Urothelium cell line (cell line): ENCODE measurements at regions not wholly inside any gene's neighbourhood (a gene's known extent, or its start where the extent isn't known, plus 50 kb on each side); places are given as distances from the start of the nearest gene placed in this dataset.

Experiments used
- DNase-seq: peaks from one replicate; pipeline ENCODE4 v3.0.0; 2011; ENCODE audit warnings: low spot score, mixed read lengths
- FAIRE-seq: peaks from 2 replicates; lab custom pipeline; 2011; peaks lifted over from hg19 to GRCh38; lab: Jason Lieb, UNC

- FAIRE-seq (no peak), DNase-seq (peak; percentile 19)
These were observed 207.8 kb downstream of the TTLL2 start for GRCh38 chr6:167532410-167533288.

GRCh38 chr6:167533851-167534250 is 209.0 kb downstream of the TTLL2 start:
- FAIRE-seq (no peak), DNase-seq (no peak)

- no peak for DNase-seq
- FAIRE-seq = no peak
These were observed 212.9 kb downstream of the TTLL2 start for GRCh38 chr6:167537816-167538215.

DNA sequence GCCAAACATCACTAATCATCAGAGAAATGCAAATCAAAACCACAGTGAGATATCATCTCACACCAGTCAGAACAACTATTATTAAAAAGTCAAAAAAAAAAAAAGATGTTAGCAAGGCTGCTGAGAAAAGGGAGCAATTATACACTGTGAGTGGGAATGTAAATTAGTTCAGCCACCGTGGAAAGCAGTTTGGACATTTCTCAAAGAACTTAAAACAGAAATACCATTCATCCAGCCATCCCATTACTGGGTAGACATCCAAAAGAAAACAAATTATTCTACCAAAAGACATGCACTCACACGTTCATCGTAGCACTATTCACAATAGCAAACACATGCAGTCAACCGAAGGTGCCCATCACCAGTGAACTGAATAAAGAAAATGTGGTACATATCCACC is 213.9 kb downstream of the TTLL2 start:
- DNase-seq (no peak), FAIRE-seq (no peak)

GRCh38 chr6:167540796-167541195 is 215.9 kb downstream of the TTLL2 start:
- DNase-seq = no peak
- FAIRE-seq = no peak

DNA sequence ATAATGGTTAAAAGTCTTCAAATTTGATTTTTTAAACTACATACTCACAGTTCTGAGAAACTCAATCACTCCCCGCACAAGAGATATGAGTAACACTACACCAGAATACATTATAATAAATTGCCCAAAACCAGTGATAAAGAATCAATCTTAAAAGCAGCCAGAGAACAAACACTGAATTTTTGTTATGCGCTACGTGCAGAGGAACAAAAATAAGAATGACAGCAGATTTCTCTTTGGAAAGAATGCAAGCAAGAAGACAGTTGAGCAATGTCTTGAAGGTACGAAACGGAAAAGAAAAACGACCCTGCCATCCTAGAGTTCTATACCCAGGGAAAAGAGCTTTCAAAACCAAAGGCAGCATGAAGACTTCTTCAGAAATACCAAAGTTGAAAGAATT is 216.7 kb downstream of the TTLL2 start:
- FAIRE-seq (no peak), DNase-seq (no peak)

- DNase-seq = no peak
- no peak for FAIRE-seq
These were observed 219.0 kb downstream of the TTLL2 start for GRCh38 chr6:167543602-167544497.

GRCh38 chr6:167546611-167547327 is 221.9 kb downstream of the TTLL2 start:
- DNase-seq (no peak), FAIRE-seq (no peak)

DNA sequence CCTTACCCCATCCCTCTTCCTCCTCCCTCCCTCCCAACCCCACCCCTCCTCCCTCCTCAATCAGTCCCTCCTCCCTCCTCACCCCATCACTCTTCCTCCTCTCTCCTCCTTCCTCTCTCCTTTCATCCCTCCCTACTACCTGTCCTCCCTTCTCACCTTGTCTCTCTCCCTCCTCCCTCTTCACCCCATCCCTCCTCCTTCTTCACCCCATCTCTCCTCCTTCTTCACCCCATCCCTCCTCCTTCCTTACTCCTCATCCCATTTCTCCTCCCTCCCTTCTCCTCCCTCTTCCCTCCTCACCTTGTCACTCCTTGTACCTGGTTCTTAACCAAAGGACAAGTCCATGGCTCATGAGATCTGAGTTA is 222.4 kb downstream of the TTLL2 start:
- FAIRE-seq (no peak), DNase-seq (no peak)

GRCh38 chr6:167547751-167548150 is 222.9 kb downstream of the TTLL2 start:
- no peak for FAIRE-seq
- DNase-seq = no peak

DNA sequence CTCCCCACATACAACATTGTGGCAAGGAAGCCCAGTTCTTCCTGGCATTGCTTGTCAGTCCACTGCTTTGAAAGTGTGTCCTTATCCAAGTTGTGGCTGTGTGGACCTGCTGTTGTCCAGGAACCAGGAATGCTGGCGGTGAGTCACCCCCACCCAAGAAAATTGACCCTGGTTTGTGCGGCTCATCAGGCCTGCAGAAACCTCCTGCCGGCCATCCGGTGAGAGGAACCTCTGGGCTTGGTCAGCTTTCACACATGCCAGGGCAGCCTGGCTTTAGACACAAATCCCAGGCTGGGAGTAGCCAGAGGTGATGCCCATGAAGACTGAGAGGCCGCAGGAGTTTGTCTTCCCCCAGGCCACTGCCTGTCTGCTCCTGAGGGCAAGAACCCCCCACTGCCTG is 223.6 kb downstream of the TTLL2 start:
- FAIRE-seq (no peak), DNase-seq (no peak)

DNA sequence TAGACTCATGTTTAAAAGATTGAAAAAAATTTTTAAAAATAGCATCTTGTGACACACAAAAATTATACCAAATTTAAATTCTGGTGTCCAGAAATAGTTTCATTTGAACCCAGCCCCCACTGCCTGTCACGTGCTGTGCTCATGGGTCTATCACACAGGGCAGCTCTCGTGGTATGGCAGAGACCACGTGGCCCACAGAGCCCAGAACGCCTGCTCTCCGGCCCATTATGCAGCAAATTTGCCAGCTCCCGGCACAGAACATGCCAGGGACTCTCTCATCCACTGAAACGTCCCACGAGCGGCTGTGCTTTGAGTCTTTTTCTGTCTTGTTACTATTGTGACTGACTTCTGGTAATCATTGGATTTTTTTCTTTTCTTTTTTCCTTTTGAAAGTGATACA is 224.3 kb downstream of the TTLL2 start:
- no peak for DNase-seq
- FAIRE-seq = no peak

GRCh38 chr6:167550941-167551627 is 226.2 kb downstream of the TTLL2 start:
- no peak for FAIRE-seq
- no peak for DNase-seq

DNA sequence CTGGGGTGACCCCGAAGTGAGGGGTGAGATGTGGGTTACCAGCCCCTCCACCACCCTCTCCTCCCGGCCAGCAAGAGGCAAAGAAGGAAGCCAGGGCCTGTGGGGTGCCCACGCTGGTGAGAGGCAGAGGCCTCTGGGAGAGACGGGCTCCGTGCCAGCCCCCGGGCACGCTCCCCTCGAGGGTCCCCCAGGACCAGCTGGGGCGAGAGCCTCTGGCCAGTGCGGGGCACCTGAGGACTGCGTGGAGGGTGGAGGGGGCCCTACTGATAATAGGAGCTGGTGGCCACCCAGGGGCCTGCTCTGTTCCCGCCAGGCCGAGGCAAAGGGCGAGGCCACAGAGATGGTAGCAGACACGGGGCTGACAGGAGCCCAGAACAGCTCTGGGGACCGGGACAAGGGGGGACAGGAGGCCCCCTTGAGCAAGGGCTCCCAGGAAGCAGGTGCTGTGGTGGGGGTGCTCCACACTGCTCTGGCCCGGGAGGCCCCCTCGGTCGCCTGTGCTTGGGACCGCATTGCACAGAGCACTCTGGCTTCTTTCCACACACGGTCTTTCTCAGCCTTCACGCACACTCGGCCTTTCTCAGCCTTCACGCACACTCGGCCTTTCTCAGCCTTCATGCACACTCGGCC is 226.9 kb downstream of the TTLL2 start:
- DNase-seq = no peak
- no peak for FAIRE-seq

- DNase-seq (no peak), FAIRE-seq (no peak)
These were observed 227.4 kb downstream of the TTLL2 start for GRCh38 chr6:167552258-167552630.

GRCh38 chr6:167552961-167553735 is 228.3 kb downstream of the TTLL2 start:
- no peak for DNase-seq
- no peak for FAIRE-seq

- FAIRE-seq (no peak), DNase-seq (no peak)
These were observed 228.8 kb downstream of the TTLL2 start for GRCh38 chr6:167553736-167554119.

DNA sequence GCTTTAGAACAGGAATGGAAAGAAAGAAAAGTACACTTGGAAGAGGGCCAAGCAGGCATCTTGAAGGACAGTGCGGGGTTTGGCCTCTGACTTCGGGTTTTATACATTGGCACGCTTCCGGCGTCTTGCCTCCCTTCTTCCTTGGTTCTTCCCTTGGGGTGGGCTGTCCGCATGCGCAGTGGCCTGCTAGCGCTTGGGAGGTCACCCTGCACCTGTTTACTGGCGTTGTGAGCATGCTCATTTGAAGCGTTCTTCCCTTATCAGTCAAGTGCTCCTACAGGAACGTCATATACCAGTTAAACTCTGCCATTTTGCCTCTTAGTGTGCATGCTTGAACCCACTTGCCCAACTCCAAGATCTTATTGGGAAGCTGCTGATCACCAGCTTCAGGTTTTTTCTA is 230.0 kb downstream of the TTLL2 start:
- no peak for FAIRE-seq
- DNase-seq = no peak

- FAIRE-seq = no peak
These were observed 230.9 kb downstream of the TTLL2 start for GRCh38 chr6:167555836-167556235.

GRCh38 chr6:167557675-167558074 is 232.8 kb downstream of the TTLL2 start:
- FAIRE-seq = no peak
- DNase-seq = no peak

More at GRCh38 chr6:167555836-167556235, 230.9 kb downstream of the TTLL2 start:
- no peak for DNase-seq
